DMS153 treated with DMSO at 0.1 percent for 48 hours (cell line): ENCODE measurements at regions not wholly inside any gene's neighbourhood (a gene's known extent, or its start where the extent isn't known, plus 50 kb on each side); places are given as distances from the start of the nearest gene placed in this dataset.

Experiments
- DNase-seq: peaks from one replicate; lab custom pipeline; 2025; ENCODE audit not compliant: unreplicated experiment; lab: John Stamatoyannopoulos, UW

DNA sequence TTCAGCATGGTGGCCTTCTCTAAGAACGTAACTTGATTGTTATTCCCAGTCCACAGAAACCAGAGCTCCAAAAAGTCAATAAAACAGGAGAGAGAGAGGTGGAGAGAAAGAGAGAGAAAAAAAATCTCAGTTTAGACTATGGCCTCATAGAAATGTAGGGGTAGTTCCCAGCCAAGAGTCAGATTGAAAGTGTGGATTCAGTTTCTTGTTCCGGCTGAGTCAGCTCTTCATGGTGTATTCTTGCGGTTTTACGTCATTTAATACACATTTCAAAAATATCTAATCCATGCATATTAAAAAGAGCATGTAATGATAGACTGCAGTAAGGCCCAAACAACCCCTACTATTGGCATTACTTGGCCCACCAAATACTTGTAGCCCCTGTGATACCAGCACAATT is 303.9 kb downstream of the ETAA1 start:
- DNase-seq: no peak

DNA sequence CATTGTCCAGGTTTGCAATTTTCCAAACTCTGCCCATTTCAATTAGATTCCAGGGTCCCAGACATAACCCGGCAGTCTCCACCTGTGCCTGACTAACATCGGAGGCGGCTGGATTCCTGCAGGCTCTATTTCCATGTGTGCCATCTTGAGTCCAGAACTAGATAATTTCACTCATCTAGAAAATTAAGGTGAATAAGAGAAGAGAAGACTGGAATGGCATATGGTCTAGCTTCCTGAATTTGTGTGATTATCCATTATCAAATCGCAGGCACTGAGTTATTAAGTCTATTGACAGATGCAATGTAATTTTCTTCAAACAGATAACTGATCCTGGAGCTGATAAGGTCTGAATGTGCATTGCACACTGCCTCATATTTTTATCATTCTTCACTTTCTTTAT is 305.2 kb downstream of the ETAA1 start:
- no peak for DNase-seq

DNA sequence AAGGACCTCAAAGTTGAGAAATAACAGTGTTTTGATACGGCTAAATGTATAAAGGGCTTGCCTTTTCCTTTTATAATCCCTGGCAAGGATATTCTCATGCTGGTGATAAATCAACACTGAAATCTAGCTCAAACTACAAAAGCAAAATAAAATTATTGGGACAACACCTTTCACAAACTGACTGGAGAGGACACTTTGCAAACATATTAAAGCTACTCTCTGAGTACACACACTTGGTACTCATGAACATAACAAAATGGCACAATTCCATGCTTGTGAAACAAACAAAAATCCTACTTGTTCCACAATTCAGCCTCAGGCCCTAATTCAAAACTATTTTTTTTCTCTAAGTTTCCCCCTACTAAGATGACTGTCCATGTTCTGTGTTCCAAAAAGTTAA is 305.8 kb downstream of the ETAA1 start:
- no peak for DNase-seq

DNA sequence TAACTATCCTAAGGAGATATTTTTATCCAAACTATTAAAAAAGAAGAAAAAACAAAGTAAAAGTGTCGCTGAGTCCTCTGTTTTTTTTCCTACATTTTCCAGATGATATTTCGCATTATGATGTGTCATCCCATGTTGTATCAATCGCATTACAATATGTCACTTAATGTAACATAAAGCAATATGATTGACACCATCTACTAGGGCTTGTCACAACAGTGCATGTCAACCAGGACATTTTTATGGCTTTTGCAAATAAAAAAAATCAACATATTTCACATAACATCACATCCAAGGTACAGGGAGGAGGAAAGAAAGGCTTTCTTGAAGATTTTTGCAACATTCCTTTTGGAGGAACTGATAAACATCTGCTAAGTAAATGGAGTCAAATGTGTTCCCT is 308.9 kb downstream of the ETAA1 start:
- no peak for DNase-seq

DNA sequence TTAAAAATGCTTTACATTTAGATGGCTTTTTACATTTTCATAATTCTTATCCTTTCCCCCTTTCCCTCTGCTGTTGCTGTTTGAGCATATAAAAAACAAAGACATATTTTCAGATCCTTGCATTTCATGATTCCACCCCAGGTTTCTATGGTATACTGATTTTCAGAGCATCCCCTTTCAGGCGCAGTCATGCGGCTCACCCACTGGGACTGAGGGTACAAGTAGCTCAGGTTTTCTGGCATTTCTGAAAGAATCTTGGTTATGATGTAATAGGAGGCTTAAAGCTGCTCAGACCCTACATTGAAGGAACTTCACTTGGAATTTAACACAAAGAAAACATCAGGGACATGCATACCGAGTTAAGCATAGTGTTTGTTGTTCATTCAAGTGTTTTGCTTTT is 310.8 kb downstream of the ETAA1 start:
- DNase-seq: no peak

DNA sequence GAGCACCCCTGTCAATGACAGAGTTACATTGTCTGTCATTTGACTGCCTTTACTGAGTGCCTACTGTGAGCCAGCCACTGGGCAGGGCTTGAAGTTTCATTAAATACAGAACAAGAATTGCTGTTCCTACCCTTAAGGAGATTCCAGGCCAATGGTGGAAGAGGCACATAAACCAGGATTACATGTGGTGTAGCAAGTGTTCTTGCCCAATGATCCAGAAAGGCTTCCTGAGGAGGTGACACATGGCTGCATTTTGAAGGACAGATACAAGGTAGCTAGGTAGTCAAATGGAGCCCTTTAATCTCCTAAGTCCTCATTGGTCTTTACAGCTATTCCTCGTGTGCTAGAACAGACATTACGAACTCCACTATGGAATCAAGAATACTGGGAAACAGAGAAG is 312.7 kb downstream of the ETAA1 start:
- DNase-seq: no peak

DNA sequence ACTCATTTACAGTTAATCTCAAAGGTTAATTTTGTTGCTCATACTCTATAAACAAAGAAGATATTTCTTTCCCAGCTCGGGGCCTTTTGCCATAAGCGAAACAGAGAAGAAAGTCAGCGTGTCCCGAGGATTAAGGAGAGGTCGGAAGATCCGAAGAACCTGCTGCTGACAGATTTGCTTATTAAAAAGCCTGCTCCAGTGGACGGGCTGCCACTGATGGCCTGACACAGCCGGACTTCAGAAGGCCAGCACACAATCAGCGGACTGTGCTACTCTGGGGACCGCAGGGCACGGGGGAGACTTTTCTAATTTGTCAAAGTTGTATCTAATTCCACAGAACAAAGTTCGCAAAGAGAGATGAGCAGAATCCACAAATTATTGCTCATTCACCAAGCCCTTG is 315.4 kb downstream of the ETAA1 start:
- DNase-seq: no peak

DNA sequence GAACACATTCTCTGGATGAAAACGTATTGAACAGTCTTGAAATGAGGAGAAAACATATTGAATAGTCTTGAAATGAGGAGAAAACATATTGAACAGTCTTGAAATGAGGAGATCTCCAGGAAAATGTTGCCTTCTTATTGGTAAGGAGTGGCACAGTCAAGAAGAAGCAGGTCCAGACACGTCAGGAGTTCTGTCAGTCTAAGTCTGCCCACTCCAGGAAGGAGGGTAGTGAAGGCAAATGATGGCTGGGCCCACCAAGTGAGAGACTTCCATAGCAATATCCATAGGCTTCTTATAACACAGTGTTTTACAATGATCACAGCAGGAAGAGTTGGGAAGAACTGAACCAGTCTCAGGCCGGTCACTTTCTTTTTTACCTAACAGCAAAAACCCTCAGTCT is 316.2 kb downstream of the ETAA1 start:
- no peak for DNase-seq

DNA sequence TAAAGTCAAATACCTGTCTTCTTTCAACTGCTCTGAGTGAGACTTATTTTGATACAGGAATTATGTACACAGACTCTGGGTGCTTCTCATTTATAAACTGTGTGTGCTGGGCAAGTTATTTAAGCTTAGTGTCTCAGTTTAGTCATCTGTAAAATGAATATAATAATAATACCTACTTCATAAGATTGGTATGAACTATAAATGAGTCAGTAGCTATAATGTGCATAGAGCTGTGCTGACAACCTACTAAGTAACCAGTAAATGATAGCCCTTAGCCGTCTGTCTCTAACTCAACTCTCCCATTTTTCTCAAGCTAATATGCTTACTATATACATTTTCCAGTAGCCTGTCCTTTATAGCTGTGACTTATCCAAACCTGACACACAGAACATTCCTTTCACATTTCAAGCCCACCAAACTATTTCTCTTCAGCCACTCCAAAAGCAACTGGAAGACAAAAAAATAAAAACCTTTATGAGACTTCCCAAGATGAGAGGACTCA is 319.8 kb downstream of the ETAA1 start:
- no peak for DNase-seq

DNA sequence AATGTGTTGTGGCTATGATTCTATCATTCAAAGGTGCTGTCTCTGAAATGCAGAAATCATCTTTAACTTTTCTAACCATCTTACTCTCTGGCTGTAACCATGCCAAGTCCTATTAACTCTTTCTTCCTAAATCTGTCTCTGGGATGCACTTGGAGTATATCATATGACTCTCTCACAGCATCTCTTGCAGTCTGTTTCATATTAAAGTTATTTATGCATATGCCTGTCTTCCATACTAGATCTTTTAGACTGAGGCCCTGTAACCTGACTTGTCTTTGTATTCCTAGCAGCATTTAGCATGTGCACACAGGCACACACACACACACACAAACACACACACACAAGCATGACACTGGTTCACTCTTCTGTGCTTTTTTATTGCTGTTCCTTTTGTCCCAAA is 320.6 kb downstream of the ETAA1 start:
- no peak for DNase-seq

DNA sequence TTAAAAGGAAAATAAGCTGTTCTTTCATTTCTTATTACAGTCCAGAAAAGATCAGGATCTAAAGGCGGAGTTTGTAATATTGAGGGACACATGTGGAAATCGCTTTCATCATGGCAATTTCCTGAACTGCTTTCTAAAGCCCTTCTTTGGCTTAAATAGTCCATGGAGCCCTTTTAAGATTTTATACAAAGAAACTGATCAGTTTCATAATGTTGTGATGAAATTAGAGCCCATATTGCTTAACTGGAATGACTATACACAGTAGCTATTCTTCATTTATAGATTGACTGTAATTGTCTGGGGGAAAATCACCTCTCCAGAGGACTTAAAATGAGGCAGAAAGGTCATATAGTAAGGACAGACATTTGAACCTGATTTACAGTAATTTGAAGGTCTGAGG is 322.2 kb downstream of the ETAA1 start:
- no peak for DNase-seq

DNA sequence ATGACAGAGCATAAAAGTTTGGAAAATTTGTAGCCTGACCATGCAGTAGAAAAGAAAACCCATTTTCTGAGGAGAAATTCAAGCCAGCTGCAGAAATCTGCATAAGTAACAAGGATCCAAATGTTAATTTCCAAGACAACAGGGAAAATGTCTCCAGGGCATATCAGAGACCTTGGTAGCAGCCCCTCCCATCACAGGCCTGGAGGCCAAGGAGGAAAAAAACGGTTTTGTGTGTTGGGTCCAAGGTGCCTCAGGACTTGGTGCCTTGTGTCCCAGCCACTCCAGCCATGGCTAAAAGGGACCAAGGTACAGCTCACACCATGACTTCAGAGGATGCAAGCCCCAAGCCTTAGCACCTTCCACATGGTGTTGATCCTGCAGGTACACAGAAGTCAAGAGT is 324.4 kb downstream of the ETAA1 start:
- no peak for DNase-seq

DNA sequence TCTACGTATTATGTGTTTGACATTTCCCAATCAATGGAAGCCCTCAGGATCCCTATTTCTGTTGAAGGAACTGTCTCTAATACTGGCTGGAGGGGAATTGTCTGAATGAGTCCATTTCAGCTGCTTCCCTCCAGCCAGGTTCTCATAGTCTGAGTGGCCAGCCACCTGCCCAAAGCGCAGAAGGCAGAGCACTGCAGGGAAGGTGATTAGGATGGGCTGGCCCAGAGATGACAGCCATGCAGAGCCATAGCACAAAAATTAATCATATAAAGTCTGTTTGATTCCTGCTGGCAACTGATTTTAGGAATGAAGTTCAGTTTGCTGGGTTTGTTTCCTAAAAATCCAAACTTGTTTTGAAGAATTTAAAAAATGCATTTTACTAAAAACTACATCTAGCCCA is 327.1 kb downstream of the ETAA1 start:
- DNase-seq: no peak

DNA sequence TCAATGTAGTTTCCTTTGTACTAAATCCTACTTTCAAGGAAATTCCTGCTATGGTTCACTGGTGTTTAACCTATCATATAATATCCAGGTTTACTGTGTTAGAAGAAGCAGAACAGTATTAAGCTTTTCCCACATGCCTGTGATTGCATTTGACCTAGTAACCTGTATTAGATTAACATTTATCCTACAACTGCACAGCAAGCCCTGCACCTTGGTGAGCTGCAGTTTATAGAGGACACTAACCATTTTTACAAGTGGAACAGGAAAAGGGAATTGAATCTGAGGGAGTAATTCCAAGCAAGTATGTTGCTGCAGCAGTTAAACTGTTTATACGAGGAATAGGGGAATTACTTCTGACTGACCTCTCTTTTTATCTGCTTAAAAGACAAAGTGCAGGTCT is 328.6 kb downstream of the ETAA1 start:
- no peak for DNase-seq

DNA sequence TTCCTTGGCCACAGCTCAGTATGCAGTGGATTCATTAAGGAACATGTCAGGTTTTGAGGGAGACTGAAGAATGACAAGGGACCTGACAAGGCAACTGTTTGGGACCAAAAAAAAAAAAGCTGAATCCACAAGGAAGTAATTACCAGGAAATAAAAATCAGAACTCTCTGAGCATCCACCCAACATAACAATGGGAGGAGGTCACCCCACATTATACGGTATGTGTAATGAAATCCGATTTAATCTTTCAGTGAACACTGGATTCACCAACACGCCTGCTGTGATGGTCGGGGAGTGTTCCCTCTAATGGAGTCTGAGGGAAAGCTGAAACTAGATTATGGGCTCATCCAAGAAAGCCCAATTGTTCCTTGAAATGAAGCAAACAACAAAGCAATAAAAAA is 329.3 kb downstream of the ETAA1 start:
- DNase-seq: peak; percentile 11

DNA sequence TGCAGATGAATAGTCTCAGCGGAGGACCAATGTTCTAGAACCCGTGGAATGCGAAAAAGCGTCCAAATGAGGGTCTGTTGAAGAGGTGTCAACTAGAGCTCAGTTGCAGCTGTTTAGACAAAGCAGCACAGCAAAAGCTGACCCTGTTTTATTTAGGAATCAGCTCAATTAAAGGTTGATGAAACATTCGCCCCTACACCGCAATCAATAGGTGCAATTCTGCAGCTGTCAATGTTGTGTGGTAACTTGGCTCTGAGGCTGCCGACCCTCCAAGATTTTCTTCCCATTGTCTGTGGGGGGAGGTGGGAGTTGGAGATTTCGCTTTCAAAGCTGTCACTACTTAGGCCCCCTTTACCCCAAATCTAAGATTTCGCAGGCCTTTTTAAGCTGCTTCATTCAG is 330.0 kb downstream of the ETAA1 start:
- no peak for DNase-seq

DNA sequence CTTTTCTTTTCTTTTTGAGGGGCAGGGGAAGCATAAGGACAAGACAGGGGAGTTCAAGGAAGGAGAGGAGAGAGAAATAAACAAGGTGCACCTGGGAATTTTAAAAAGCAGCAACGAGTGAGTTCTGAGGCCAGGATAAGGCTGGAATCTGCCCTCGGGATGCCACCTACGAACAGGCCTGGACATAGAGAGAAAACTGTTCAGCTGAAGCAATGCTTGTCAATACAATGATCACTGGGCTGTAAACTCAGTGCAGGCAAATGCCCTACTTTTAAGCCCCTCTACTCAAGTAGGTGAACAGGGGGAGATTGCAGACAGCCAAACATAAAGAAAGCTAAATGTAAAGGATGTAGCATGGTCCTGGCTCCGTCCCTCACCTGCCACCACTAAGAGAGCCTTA is 330.5 kb downstream of the ETAA1 start:
- DNase-seq: no peak

DNA sequence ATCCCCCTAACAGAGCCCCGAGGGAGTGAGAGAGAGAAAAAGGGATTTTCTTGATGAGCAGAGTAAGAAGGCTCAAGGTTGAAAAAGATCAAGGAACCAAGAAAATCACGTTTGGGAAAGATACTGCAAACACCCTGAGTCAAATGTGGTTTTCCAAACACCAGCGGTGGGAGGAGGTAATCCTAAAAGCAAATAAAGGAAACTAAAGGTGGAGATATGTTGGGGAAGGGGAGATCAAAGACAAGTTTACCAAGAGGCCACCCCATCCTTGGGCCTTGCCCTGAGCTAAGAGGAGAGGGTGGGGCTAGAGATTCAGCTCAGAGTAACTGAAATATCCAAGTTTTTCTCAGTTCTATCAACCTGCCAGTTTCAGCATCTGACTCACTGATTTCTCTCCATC is 332.3 kb downstream of the ETAA1 start:
- DNase-seq: no peak

DNA sequence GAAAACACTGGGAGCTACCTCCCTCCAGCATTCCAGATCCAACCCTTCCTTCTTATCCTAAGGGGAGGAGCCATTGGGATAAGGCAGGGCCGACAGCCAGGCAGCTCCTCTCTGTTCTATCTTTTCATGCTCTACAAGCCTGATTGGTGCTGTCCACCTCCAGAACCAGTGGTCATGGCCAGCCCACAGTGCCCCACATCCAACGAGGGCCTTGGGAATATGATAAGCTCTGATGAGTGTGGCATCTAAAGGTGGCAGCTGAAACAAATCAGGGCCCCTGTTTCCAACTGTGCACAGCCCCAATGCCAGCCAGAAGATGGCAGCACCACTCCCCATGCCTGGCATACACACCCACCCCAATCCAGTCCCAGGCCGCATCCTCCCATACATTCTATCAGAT is 329.3 kb downstream of the C1D start:
- DNase-seq: no peak

DNA sequence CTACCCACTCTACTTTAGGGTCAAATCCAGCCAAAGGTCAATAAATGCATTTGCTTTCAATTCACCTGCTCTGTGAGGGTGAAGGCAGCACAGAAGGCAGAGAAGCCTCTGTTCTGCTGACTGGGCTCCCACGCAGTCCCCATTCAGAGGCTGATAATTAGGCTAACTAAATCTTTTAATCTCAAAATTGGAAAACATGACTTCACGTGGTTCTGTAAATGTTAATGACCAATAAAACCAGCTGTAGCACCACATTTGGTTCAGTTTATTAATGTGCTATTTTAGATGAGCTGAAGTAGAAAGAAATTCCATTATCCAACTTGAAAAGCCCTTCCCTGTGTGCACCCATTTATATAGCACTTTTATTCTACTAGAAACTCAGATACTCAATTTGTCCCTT is 310.6 kb downstream of the C1D start:
- no peak for DNase-seq

DNA sequence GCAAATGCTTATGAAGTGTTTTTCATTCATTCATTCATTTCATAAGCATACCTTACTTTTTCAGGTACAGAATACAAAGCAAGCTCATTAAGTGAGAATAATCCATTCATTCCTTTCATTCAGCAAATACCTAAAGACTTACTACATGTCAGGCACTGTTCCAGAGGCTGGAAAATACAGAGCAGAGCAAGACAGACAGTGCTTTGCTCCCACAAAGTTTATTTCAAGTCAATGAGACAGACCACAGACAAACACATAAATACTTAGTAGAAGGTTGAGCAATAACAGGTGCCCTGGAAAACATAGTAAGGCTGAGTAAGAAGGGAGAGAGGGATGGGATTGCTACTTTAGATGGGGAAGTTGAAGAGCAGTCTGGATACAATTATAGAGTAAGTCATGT is 309.8 kb downstream of the C1D start:
- no peak for DNase-seq

DNA sequence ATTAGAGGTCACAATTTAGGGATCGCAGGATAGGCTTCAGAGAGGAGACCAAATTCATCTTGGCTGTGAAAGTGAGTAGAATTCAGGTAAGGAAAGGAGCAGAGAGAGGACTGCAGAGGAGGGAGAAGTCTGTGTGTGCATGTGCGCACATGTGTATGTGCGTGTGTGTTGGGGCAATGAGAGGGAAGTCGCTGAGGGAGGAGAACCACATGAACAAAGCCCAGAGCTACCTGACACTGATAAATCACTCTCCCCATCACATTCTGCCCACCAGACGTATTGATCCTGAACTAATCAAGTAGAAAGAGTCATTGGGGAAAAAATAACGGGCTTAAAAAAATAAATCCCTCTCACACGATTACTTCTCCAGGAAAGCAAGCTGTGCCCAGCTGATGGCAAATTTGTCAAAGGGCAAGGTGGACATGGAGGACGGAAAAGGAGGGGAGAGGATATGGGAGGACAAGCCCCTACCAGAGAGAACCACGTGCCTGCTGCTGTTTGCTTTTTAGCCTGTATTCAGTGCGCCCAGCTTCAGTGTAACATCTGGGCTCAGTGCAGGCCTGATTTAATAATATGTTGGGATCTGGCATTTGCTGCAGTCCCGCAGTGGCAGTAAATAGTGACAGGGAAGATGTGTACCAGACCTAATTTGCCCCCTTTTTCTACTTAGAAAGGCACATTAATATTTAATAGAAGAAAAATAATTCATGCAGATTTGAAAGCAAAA is 307.5 kb downstream of the C1D start:
- no peak for DNase-seq

DNA sequence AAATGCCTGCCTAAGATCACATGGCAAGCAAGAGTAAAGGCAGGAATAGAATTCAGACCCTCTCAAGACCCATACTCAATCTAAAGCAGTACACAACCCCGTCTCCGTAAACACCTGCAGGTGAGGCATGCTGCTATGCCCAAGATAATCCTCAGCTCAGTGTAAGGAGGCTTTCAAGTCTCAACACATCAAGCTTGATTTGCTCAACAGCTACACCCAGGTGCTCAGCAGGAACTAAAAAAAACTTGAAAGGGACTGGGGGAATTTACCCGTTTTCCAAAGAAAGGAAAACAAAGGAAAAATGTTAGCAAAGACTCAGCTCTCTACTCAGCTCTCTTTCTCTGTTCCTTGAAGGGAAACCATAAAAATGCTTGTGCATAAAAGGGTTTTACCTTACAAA is 301.8 kb downstream of the C1D start:
- no peak for DNase-seq
